HUES48 (cell line): ENCODE measurements at regions not wholly inside any gene's neighbourhood (a gene's known extent, or its start where the extent isn't known, plus 50 kb on each side); places are given as distances from the start of the nearest gene placed in this dataset.

ENCODE experiments used
- H3K27ac ChIP-seq: one replicate; pipeline ENCODE4 v1.7.0; 2013; ENCODE audit warnings: low read depth, low read length, inconsistent platforms
- H3K27me3 ChIP-seq: 2 replicates; pipeline ENCODE4 v1.6.1; 2013; ENCODE audit warnings: mild to moderate bottlenecking, low read length; ENCODE audit not compliant: control insufficient read depth, insufficient read depth
- H3K36me3 ChIP-seq: 2 replicates; pipeline ENCODE4 v1.6.1; 2013; ENCODE audit warnings: low read length; ENCODE audit not compliant: control insufficient read depth, insufficient read depth
- H3K4me1 ChIP-seq: 2 replicates; pipeline ENCODE4 v1.6.1; 2013; ENCODE audit warnings: mild to moderate bottlenecking, low read length; ENCODE audit not compliant: control insufficient read depth, insufficient read depth
- H3K4me3 ChIP-seq: 2 replicates; pipeline ENCODE4 v1.5.1; 2013; ENCODE audit warnings: mild to moderate bottlenecking, low read depth, low read length
- H3K9ac ChIP-seq: 2 replicates; pipeline ENCODE4 v1.6.1; 2013; ENCODE audit warnings: mild to moderate bottlenecking, low read depth, low read length, moderate library complexity
- H3K9me3 ChIP-seq: 2 replicates; pipeline ENCODE4 v1.6.1; 2013; ENCODE audit warnings: low read length; ENCODE audit not compliant: control insufficient read depth, insufficient read depth

DNA sequence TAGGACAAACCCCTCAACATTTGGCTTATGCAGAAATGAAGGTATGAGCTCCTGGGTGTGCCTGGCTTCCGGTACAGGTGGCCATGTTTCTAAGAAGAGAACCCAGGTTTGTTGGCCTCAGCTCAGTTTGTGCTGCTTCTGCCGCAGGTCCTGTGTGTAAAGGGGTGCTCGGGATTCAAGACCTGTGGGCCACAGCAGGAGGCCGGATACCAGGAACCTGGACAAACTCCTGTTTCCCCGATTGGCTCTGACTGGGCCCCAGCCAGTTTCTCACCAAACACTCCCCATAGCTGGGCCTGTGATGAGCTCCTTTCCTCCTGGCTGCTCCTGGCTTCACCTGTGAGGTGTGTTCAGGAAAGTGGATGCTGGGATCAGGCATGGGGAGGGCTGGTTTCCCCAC is 271.2 kb upstream of the IRX2 start:
- H3K4me3 ChIP-seq, result no peak overlapping the region
- no peaks in the 10 kb centered on the region for H3K36me3 ChIP-seq
- no peaks in the 10 kb centered on the region for H3K27me3 ChIP-seq
- H3K9ac ChIP-seq, result no peak overlapping the region
- no peak overlapping the region for H3K27ac ChIP-seq
- H3K9me3 ChIP-seq, result no peaks in the 10 kb centered on the region
- peaks cover 7% of the 10 kb centered on the region; the same call in 1 of the 2 replicates for H3K4me1 ChIP-seq

DNA sequence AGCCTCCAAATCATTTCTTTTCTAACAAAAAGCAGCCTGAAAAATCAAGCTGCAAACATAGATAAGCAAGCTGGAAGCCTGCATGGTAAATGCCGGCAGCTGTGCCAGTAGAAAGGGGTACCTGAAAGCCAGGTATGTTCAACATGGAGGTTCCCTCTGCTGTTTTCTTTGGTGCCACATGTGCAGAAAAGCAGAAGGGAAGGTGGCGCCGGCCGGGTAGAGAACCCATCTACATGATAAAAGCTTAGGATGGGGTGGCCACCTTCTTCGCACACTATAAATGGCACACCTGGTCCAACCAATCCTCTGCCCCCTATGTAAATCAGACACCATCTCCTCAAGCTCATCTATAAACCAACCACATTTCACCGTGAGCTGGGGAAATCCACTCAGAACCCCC is 268.9 kb upstream of the IRX2 start:
- H3K27me3 ChIP-seq, result no peaks in the 10 kb centered on the region
- H3K27ac ChIP-seq, result no peak overlapping the region
- H3K4me3 ChIP-seq, result no peak overlapping the region
- H3K9me3 ChIP-seq, result no peaks in the 10 kb centered on the region
- H3K36me3 ChIP-seq, result no peaks in the 10 kb centered on the region
- no peak overlapping the region for H3K9ac ChIP-seq
- H3K4me1 ChIP-seq, result peaks cover 7% of the 10 kb centered on the region; the same call in 1 of the 2 replicates

DNA sequence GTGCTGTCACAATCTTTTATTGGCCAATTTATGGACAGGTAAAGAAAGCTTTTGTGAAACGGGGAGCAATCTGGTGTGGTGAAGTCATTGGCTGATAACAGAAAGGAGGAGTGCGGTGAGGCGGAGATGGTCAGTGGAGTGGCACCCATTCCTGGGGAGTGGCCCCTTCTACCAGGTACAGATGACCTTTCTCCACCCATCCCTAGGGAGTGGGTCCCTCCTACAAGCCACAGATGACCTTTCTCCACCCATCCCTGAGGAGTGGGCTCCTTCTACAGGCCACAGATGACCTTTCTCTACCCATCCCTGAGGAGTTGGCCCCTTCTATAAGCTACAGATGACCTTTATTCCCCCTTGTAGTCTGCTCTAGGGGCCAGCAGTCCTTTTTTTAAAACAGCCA is 267.6 kb upstream of the IRX2 start:
- Histone ChIP-seq H3K9ac (no peak overlapping the region), H3K27me3 (no peaks in the 10 kb centered on the region), H3K4me1 (peaks cover 7% of the 10 kb centered on the region; the same call in 1 of the 2 replicates), H3K4me3 (no peak overlapping the region), H3K9me3 (no peaks in the 10 kb centered on the region), H3K36me3 (no peaks in the 10 kb centered on the region), H3K27ac (no peak overlapping the region)

DNA sequence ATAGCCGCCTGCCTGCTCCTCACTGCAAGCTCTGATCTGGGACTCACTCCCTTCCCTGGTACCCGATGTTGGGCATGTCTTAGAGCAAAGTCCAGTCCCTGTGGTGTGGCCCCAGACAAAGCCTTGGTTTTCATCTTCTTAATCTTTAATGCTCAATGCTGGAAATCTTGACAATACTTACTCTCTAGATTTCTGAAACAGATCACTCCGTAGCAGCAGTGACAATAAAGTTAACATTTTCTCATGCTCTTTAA is 260.2 kb upstream of the IRX2 start:
- H3K4me3 ChIP-seq, result no peak overlapping the region
- H3K9me3 ChIP-seq, result no peaks in the 10 kb centered on the region
- H3K4me1 ChIP-seq, result no peaks in the 10 kb centered on the region
- no peak overlapping the region for H3K27ac ChIP-seq
- no peaks in the 10 kb centered on the region for H3K36me3 ChIP-seq
- no peak overlapping the region for H3K9ac ChIP-seq
- H3K27me3 ChIP-seq, result no peaks in the 10 kb centered on the region

DNA sequence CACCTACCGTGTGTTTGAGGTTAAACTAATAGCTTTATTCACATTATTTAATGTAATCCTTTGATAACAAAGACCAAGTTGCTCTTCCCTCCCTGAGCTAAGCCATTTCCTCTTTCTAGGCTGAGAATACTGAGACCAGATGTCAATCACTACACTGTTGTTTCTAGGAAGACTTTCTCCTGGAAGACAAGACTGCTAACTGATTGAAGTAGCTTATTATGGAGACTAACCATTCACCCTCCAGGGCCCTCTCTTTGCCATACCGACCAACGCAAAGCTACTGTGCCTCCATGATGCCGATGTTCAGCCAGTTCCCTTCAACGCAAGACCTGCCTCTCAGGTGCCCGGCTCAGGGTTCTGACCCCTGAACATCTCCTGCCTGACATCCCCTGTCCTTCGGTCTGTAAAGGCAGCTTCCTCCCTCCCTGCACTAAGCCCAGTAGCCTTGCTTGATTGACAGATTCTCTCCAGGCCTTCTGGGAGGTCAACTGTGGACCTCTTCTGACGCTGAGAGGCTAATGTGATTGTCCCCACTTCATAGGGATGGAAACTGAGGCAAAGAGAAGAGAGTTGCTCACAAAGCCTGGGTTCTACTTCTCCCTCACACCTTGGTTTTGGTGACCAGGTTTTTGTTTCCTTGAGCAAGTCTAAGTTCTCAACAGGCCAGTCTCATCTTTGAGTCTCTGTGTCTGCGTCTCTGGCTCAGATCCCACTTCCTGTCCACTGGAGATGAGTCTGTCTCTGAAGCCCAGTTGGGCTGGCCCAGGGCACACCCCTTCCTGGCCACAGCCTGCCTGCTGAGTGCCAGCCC is 259.7 kb upstream of the IRX2 start:
- Histone ChIP-seq H3K4me3 (no peak overlapping the region), H3K9ac (no peak overlapping the region), H3K9me3 (no peaks in the 10 kb centered on the region), H3K4me1 (no peaks in the 10 kb centered on the region), H3K36me3 (no peaks in the 10 kb centered on the region), H3K27ac (no peak overlapping the region), H3K27me3 (no peaks in the 10 kb centered on the region)

DNA sequence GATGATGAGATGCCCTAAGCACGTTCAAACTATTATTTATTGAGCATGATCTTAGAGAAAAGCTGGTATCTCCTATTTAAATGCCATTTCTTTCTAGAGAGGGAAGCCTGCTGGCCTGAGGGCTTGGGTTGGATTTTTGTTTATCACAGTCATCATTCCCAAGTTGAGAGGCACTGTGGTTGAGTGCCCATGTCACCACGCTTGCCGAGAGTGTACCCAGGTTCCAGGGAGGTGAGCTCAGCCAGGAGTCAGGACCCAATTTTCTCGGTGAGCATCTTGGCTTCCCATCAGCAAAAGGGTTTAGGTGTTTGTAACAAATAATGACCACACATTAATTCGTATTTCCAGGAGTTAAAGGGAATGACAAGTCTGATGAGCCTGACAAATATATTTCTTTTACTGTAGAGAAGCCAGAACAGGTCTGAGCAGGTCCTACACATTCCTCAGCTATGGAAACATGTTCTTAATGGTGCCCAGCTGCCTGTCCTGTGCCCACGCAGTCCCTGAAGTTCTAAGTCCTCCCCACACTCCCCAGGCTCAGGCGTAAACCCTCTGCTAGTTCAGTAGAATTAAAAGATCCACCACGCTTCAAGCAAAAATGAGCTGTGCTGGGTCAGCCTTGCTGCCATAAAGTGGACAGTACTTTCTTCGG is 258.9 kb upstream of the IRX2 start:
- Histone ChIP-seq H3K4me3 (no peak overlapping the region), H3K4me1 (no peaks in the 10 kb centered on the region), H3K27ac (no peak overlapping the region), H3K27me3 (no peaks in the 10 kb centered on the region), H3K9ac (no peak overlapping the region), H3K36me3 (no peaks in the 10 kb centered on the region), H3K9me3 (no peaks in the 10 kb centered on the region)

DNA sequence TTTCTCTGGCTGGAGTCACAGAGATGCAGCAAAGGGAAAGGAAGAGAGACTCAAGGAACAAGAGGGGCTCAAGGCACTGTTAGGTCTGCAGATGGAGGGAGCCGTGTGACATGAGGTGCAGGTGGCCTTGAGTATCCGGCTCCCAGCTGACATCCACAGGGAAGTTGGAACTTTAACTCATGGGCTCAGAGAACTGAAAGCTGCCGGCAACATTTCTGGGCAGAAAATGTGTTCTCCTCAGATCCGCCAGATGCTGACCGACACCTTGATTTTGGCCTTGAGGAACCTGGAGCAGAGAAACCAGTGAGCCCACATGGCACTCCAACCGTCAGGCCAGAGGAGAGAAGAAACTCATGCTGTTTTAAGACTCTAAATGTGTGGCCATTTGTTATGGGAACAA is 258.1 kb upstream of the IRX2 start:
- Histone ChIP-seq H3K27ac (no peak overlapping the region), H3K9ac (no peak overlapping the region), H3K9me3 (no peaks in the 10 kb centered on the region), H3K27me3 (no peaks in the 10 kb centered on the region), H3K4me3 (no peak overlapping the region), H3K36me3 (no peaks in the 10 kb centered on the region), H3K4me1 (no peaks in the 10 kb centered on the region)

DNA sequence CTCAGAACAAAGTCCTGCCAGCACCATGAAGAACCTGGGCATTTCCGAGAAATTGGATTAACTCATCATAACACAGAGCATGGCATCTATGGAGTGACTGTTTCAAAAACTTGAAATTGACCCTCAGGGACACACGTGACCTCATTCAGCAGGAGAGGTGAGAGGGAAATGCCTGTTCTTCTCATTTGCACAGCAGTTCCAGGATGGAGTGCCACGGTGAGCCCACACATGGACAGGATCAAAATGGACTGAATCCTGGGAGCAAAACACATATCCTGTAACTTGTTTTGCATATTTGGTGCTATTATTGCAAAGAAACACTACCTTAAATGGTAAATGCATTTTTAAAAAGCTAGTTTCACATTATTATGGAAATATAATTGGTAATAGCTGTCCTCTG is 256.1 kb upstream of the IRX2 start:
- Histone ChIP-seq H3K27me3 (no peaks in the 10 kb centered on the region), H3K4me1 (no peaks in the 10 kb centered on the region)

DNA sequence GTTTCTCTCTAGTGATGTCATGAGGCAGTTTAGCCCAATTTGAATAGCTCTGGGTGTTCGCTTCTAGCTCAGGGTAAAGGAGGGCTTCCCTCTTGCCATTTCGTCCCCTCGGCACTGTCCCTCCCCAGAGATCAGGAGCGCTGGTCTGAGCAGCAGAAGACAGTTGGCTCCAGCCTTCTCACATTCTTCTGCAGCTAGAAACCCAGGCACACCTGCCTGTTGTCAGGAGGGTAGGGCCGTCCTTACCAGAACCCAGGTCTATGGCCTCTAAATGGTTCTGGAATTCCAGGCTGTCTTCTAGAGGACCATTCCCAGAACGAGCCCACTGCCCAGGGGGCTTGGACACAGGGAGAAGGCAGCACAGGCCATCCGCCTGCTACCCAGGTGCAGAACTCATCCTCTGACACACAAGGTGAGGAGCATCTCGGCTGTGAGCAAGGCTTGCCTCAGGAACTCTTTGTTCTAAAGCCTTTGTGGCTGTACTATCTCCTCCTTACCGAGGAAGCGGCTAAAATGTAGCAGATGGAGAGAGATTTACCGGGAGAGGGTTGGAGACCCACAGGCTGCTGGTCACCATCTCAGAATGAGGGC is 255.6 kb upstream of the IRX2 start:
- no peaks in the 10 kb centered on the region for H3K4me1 ChIP-seq
- H3K27me3 ChIP-seq, result no peaks in the 10 kb centered on the region
- no peak overlapping the region for H3K4me3 ChIP-seq
- H3K27ac ChIP-seq, result no peak overlapping the region
- H3K36me3 ChIP-seq, result no peaks in the 10 kb centered on the region
- no peaks in the 10 kb centered on the region for H3K9me3 ChIP-seq
- H3K9ac ChIP-seq, result no peak overlapping the region

More for the DNA sequence above, 256.1 kb upstream of the IRX2 start:
- no peaks in the 10 kb centered on the region for H3K9me3 ChIP-seq
- no peak overlapping the region for H3K4me3 ChIP-seq
- no peaks in the 10 kb centered on the region for H3K36me3 ChIP-seq
- no peak overlapping the region for H3K9ac ChIP-seq
- H3K27ac ChIP-seq, result no peak overlapping the region

DNA sequence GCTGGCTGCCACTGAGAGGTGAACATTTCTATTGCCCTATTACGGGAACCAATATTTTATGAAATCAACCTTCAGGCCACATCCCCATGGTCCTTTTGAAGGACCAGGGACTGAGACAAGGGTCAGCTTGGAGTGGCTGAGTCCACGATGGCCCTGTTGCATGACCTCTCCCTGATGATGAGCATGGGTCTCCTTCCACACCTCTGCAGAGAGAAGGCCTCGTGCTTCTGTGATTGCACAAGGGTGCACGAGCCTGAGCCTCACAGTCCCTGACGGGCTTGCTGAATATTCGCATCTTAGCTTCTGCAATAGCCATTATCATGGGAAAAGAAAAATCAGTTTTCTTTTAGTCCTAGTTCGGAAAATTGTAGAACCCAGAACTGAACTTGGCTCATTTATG is 255.0 kb upstream of the IRX2 start:
- Histone ChIP-seq H3K27ac (no peak overlapping the region), H3K4me1 (no peaks in the 10 kb centered on the region), H3K9me3 (0 out of 2 replicates have a peak, but pooled peaks cover 4% of the 10 kb centered on the region), H3K4me3 (no peak overlapping the region), H3K36me3 (no peaks in the 10 kb centered on the region), H3K9ac (no peak overlapping the region), H3K27me3 (no peaks in the 10 kb centered on the region)

DNA sequence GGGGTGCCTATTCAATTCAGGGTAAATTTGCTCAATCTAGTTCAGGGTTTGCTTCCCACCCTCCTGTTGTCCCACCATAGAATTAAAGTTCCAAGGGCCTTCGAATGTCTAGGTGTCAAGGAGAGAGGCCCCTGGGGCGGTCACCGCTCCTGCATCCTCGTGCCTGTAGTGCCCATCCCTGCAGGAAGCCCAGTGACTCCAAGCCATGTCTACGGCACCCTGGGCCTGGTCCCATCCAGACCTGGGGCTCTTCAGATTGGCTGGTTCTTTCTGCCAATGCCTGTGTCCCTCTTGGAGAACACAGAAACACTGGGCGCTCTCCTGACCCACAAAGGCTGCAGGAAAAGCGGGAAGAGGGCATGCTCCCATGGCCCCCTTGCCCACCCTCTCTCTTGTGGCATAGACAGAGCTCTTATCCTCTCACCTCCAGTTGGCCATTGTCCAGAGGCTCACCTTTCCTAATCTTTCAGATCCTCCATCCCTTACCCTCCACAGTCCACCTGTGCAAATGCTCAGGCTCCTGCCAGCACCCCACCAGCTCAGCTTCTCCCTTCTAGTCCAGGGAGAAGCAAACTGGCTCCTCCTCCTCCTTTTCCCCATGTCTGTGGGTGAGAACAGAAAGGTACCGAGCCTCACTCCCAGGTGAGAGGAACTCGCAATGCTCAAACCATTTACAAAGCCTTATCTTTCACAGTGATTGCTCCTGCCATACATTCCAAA is 253.0 kb upstream of the IRX2 start:
- H3K4me3 ChIP-seq, result no peak overlapping the region
- H3K9me3 ChIP-seq, result 0 out of 2 replicates have a peak, but pooled peaks cover 4% of the 10 kb centered on the region
- H3K4me1 ChIP-seq, result no peaks in the 10 kb centered on the region
- H3K27me3 ChIP-seq, result no peaks in the 10 kb centered on the region
- H3K9ac ChIP-seq, result no peak overlapping the region
- no peak overlapping the region for H3K27ac ChIP-seq
- H3K36me3 ChIP-seq, result no peaks in the 10 kb centered on the region
